Transverse colon (tissue), 4 donors: ENCODE measurements at regions not wholly inside any gene's neighbourhood (a gene's known extent, or its start where the extent isn't known, plus 50 kb on each side); places are given as distances from the start of the nearest gene placed in this dataset.

Source experiments
- DNase-seq: peaks from one replicate; pipeline ENCODE4 v3.0.0-alpha.2; 2019
- H3K27ac ChIP-seq, 4 donors: fragments of 200-600 bp; sonication (generic); 2 replicates each; pipeline ENCODE4 v1.5.1; 2016 to 2018; ENCODE audit warnings: inconsistent platforms in 4 of 4
- H3K27me3 ChIP-seq: fragments of 200-600 bp; sonication (generic); 2 replicates; pipeline ENCODE4 v1.5.1; 2017; ENCODE audit warnings: inconsistent platforms
- H3K36me3 ChIP-seq, 4 donors: fragments of 200-600 bp; sonication (generic); 2 replicates each; pipeline ENCODE4 v1.5.1; 2017 to 2019; ENCODE audit warnings: inconsistent platforms in 4 of 4
- H3K4me1 ChIP-seq, 4 donors: fragments of 200-600 bp; sonication (generic); 2 replicates each; pipeline ENCODE4 v1.5.1; 2017 to 2020; ENCODE audit warnings: inconsistent platforms in 4 of 4
- H3K4me3 ChIP-seq, 4 donors: fragments of 200-600 bp; sonication (generic); 1 replicate in 1 of 4; 2 replicates in 3 of 4; pipeline versions ENCODE4 v1.5.1 to v1.6.1; 2017 to 2019; ENCODE audit warnings: inconsistent platforms in 4 of 4
- H3K9me3 ChIP-seq, 2 donors: fragments of 200-600 bp; sonication (generic); 2 replicates each; pipeline ENCODE4 v1.5.1; 2017 to 2019; ENCODE audit warnings: inconsistent platforms in 2 of 2
- EP300 ChIP-seq: sonication (generic); formaldehyde crosslinking; IDR thresholded peaks from one replicate; pipeline ENCODE4 v1.6.1; 2017; ENCODE audit warnings: antibody characterized with exemption, low read depth
- POLR2A ChIP-seq: fragments of 450-650 bp; IDR thresholded peaks from one replicate; pipeline ENCODE4 v1.6.1; 2016; ENCODE audit warnings: antibody characterized with exemption, mild to moderate bottlenecking, moderate library complexity
- POLR2AphosphoS5 ChIP-seq, 3 donors: sonication (generic); formaldehyde crosslinking; IDR thresholded peaks; one replicate each; pipeline ENCODE4 v1.6.1; 2016; ENCODE audit warnings: antibody characterized with exemption in 3 of 3
- WGBS, 2 donors: methylation state at CpG; one replicate each; pipeline ENCODE4 v1.1.5; 2018; ENCODE audit warnings: low coverage in 1 of 2; 5-methylcytosine and 5-hydroxymethylcytosine counted together
- in situ Hi-C, 4 donors: fragments of 200-750 bp; cut with MboI; loops; one replicate each; pipeline versions ENCODE4 v1.15.0 to v1.15.1; 2017; ENCODE audit warnings: low sequenced_read_pairs in 3 of 4, low pct_ligation_motif_present in 1 of 4, low pct_unique_long_range_greater_than_20kb in 1 of 4
- intact Hi-C: fragments of 100-400 bp; cut with DNase I; formaldehyde crosslinking; loops from one replicate; pipeline ENCODE4 v1.15.1; 2023; ENCODE audit warnings: low total_unique reads
- TF ChIP-seq, protein P1 (sequence below), 5 experiments: fragments of 200-600 bp in 3 of 5; fragments of 450-650 bp in 2 of 5; sonication (generic) in 3 of 5; IDR thresholded peaks; 1 replicate in 2 of 5; 2 replicates in 3 of 5; pipeline ENCODE4 v1.5.1; 2016 to 2017; ENCODE audit warnings: antibody characterized with exemption in 5 of 5, inconsistent platforms in 3 of 5, mild to moderate bottlenecking in 2 of 5, moderate library complexity in 1 of 5

- no peaks in the 10 kb centered on the region for H3K27me3 ChIP-seq
- no peak overlapping the region for H3K4me3 ChIP-seq
- WGBS, 2 donors, result 33 to 43% methylated on average over 3 of the region's 3 CpGs
- no peak overlapping the region for H3K27ac ChIP-seq
- intact Hi-C loops (no loop called here), in situ Hi-C loops (no loop called here)
- DNase-seq, result no peak
- H3K36me3 ChIP-seq, result no peaks in the 10 kb centered on the region
- no peaks in the 10 kb centered on the region for H3K4me1 ChIP-seq
- TF ChIP-seq POLR2AphosphoS5 (IDR thresholded peaks at IDR 0.05) (no peak), POLR2A (no peak), EP300 (no peak)
- TF ChIP-seq, protein P1, sequence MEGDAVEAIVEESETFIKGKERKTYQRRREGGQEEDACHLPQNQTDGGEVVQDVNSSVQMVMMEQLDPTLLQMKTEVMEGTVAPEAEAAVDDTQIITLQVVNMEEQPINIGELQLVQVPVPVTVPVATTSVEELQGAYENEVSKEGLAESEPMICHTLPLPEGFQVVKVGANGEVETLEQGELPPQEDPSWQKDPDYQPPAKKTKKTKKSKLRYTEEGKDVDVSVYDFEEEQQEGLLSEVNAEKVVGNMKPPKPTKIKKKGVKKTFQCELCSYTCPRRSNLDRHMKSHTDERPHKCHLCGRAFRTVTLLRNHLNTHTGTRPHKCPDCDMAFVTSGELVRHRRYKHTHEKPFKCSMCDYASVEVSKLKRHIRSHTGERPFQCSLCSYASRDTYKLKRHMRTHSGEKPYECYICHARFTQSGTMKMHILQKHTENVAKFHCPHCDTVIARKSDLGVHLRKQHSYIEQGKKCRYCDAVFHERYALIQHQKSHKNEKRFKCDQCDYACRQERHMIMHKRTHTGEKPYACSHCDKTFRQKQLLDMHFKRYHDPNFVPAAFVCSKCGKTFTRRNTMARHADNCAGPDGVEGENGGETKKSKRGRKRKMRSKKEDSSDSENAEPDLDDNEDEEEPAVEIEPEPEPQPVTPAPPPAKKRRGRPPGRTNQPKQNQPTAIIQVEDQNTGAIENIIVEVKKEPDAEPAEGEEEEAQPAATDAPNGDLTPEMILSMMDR (IDR thresholded peaks at IDR 0.05), result no peak
- no peaks in the 10 kb centered on the region for H3K9me3 ChIP-seq
Observed at GRCh38 chr5:16350816-16351215, 114.8 kb downstream of the ZNF622 start.

DNA sequence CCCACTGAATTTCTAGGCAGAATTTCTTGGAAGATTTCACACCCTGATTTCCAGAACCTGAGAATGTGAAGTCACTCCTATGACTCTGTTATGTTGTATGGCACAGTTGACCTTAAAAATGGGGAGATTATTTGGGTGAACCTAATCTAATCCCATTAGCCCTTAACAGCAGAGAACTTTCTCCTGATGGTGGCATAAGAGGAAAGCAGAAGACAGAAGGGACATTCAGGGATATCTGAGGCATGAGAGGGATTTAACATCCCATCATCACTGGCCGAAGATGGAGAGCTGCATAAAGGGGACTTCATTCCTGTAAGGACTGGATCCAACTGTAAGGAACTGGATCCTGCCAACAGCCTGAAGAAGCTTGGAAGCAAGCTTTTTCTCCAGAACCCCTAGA lies 119.2 kb downstream of the ZNF622 start:
- TF ChIP-seq EP300 (no peak), POLR2AphosphoS5 (IDR thresholded peaks at IDR 0.05) (no peak), POLR2A (no peak)
- TF ChIP-seq, protein P1 (IDR thresholded peaks at IDR 0.05), result no peak
- no peak overlapping the region for H3K4me3 ChIP-seq
- H3K36me3 ChIP-seq, result no peaks in the 10 kb centered on the region
- intact Hi-C loops, result no loop called here
- no peaks in the 10 kb centered on the region for H3K27me3 ChIP-seq
- in situ Hi-C loops, result no loop called here
- DNase-seq, result no peak
- 62 to 86% methylated on average over 1 of the region's 1 CpG for WGBS, 2 donors
- H3K9me3 ChIP-seq, result no peaks in the 10 kb centered on the region
- no peak overlapping the region for H3K27ac ChIP-seq
- no peaks in the 10 kb centered on the region for H3K4me1 ChIP-seq

DNA sequence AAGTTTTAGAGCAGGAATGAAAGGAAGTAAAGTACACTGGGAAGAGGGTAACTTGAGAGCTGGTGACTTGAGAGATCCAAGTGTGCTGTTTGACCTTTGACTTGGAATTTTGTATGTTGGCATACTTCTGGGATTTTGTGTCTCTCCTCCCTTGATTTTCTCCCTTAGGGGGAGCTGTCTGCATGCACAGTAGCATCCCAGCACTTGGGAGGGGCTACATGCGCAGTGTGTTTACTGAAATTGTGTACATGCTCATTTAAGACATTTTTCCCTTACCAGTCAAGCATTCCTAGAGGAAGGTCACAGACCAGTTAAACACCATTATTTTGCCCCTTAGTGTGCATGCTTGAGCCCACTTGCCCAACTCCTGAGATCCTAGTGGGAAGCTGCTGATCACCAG lies 120.1 kb downstream of the ZNF622 start:
- H3K36me3 ChIP-seq, result no peaks in the 10 kb centered on the region
- H3K27ac ChIP-seq, result no peak overlapping the region
- WGBS, 2 donors, result 67 to 87% methylated on average over 1 of the region's 1 CpG
- H3K9me3 ChIP-seq, result no peaks in the 10 kb centered on the region
- H3K4me1 ChIP-seq, result no peaks in the 10 kb centered on the region
- TF ChIP-seq, protein P1 (IDR thresholded peaks at IDR 0.05), result peak in 1 of 5 experiments; percentile 6
- TF ChIP-seq EP300 (no peak), POLR2A (no peak)
- in situ Hi-C loops, result no loop called here
- H3K27me3 ChIP-seq, result no peaks in the 10 kb centered on the region
- no peak for DNase-seq
- no peak overlapping the region for H3K4me3 ChIP-seq
- intact Hi-C loops, result no loop called here

- TF ChIP-seq POLR2AphosphoS5 (IDR thresholded peaks at IDR 0.05) (no peak), POLR2A (no peak), EP300 (no peak)
- TF ChIP-seq, protein P1 (IDR thresholded peaks at IDR 0.05), result no peak
- no peaks in the 10 kb centered on the region for H3K36me3 ChIP-seq
- no peak for DNase-seq
- no peak overlapping the region for H3K4me3 ChIP-seq
- intact Hi-C loops (no loop called here), in situ Hi-C loops (no loop called here)
- no peak overlapping the region for H3K27ac ChIP-seq
- WGBS, 2 donors, result 51 to 84% methylated on average over 3 to 7 of the region's 7 CpGs
- no peaks in the 10 kb centered on the region for H3K27me3 ChIP-seq
- H3K4me1 ChIP-seq, result no peaks in the 10 kb centered on the region
- no peaks in the 10 kb centered on the region for H3K9me3 ChIP-seq
Observed at GRCh38 chr5:16326137-16326536, 139.5 kb downstream of the ZNF622 start.
